GM19372 (cell line): ENCODE measurements at regions not wholly inside any gene's neighbourhood (a gene's known extent, or its start where the extent isn't known, plus 50 kb on each side); places are given as distances from the start of the nearest gene placed in this dataset.
"Not testable (repeated sequence)": the region's sequence is repeated elsewhere in the genome, so short reads cannot be mapped to it uniquely, and the experiment has no call there.

ENCODE experiments used
- ATAC-seq: cut with Tn5 transposase; IDR thresholded peaks from one replicate; pipeline ENCODE4 v1.9.1; 2021; ENCODE audit warnings: mild to moderate bottlenecking, low read depth, moderate library complexity; ENCODE audit not compliant: unreplicated experiment

GRCh38 chr2:57453945-57454344 is 592.7 kb upstream of the VRK2 start:
- no peak for ATAC-seq

GRCh38 chr2:57460396-57461276 is 586.0 kb upstream of the VRK2 start:
- ATAC-seq = no peak

DNA sequence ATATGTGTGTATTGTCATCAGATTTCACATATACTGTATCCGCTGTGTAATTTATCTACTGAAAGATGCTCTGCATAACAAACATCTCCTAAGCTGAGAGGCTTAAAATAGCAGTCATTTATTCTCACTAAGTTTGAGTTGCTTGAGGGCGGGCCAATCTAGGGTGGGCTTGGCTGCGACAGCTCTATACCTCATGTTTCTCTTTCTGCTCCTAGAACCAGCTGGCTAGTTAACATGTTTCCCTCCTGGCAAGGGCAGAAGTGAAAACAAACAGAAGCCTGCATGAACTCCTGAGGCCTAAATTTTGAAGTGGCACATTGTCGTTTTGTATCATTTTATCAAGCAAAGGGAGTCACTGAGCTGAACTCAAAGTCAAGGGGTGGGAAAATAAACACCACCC is 585.0 kb upstream of the VRK2 start:
- ATAC-seq = no peak

- no peak for ATAC-seq
These were observed 581.5 kb upstream of the VRK2 start for GRCh38 chr2:57465067-57465466.

DNA sequence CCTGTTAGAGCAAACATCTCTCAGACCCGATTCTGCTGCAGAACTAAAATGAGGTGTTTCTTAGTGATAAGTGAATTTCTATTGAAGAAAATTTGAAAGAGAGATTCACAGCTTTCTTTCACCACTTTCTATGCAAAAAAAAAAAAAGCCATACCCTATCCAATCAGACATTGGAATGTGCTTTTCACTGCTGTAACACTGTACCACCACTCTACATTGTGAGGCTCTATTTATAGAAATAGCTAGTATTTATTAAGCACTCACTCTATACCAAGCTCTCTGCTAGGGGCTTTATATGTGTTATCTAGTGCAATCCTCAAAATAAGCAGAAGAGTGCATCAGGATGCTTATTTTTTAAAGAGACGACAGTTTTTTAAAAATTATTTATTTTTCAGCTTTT is 580.6 kb upstream of the VRK2 start:
- no peak for ATAC-seq

- ATAC-seq = no peak
These were observed 571.2 kb upstream of the VRK2 start for GRCh38 chr2:57475391-57475790.

GRCh38 chr2:57479981-57480380 is 566.6 kb upstream of the VRK2 start:
- no peak for ATAC-seq

GRCh38 chr2:57488061-57488460 is 558.5 kb upstream of the VRK2 start:
- no peak for ATAC-seq

DNA sequence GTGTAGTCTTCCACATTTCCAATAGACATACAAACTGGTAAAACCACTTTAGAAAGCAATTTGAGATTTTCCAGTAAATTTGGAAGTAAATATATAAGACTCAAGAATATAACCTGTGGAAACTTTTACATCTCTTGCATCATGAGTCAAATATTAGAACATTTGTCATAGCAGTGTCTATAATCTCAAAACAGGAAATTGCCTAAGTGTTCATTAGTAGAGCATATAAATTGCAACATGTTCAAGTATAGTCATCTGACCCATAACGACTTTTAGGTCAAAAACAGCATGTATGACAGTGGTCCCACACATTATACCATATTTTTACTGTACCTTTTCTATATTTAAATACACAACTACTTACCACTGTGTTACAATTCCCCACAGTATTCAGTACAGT is 555.9 kb upstream of the VRK2 start:
- no peak for ATAC-seq

- ATAC-seq = no peak
These were observed 555.4 kb upstream of the VRK2 start for GRCh38 chr2:57491213-57491612.

DNA sequence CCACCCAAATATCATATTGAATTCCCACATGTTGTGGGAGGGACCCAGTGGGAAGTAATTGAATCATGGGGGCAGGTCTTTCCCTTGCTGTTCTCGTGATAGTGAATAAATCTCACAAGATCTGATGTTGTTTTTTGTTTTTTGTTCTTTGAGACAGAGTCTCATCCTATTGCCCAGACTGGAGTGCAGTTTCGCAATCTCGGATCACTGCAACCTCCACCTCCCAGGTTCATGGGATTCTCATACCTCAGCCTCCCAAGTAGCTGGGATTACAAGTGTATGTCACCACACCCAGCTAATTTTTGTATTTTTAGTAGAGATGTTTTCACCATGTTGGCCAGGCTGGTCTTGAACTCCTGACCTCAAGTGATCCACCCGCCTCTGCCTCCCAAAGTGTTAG is 552.6 kb upstream of the VRK2 start:
- ATAC-seq = not testable (repeated sequence)

DNA sequence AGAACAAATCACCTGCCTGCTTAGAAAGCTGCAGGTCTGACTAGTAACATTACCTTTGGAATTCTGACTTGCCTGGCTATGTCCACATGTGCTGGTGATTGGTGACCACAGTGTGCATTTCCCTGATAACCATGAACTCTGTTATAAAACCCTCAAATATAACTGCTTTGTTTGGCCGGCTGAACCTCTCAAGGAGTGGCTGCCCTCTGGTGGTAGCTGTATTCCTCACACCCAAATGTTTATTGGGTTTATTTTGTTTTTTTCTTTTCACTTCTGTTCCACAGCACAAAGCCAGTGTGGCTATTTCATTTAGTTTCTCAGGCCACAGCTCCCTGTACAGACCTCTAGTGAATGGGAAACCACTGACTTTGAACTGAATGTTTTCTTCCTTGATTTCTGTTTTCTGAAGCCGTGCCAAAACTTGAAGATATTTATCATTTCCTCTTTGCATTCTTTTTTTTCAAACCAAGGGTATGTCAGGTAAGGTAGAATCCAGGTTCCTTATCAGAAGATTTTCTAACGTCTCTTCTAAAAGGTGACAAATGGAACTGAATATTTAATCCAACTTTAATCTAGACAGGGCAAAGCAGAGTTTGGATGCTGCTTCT is 549.0 kb upstream of the VRK2 start:
- ATAC-seq = peak; percentile 87

GRCh38 chr2:57504787-57505186 is 541.8 kb upstream of the VRK2 start:
- ATAC-seq = no peak

DNA sequence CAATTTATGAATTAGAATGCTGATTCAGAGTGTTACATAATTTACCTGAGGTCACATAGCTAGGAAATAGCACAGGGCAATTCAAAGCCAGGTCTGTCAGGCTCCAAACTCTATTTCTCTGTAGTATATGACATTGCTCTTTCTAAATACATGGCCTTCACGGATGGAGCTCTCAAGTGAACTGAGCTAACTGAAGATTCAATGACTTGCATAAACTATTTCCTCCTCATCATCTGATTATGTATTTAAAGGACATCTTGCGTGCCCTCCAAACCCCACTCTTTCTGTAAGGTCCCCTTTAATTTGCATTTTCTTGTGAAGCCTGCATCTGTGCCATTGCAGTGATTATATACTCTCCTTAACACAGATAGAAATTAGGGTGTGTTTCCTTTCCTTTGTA is 537.4 kb upstream of the VRK2 start:
- ATAC-seq = no peak

- no peak for ATAC-seq
These were observed 535.9 kb upstream of the VRK2 start for GRCh38 chr2:57510704-57511103.

GRCh38 chr2:57515366-57515765 is 531.2 kb upstream of the VRK2 start:
- no peak for ATAC-seq

GRCh38 chr2:57516698-57517340 is 529.8 kb upstream of the VRK2 start:
- ATAC-seq = peak; percentile 89

DNA sequence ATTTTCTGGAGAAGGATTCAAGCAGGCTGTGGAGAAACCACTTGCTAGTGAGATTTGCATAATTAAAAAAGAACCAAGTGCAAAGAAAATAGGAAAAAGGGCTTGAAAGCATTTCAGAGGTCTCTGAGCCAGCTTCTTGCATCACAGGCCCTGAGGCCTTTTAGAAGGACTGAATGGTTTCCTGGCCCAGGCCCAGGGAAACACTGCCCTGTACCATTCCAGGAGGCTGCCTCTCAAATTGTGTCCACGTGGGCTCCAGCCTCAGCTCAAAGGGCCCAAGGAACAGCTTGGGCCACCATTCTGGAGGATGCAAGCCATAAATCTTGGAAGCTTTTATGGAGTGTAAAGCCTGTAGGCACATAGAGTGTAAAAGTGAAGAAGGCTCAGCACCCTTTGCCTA is 523.3 kb upstream of the VRK2 start:
- no peak for ATAC-seq

- ATAC-seq = no peak
These were observed 518.9 kb upstream of the VRK2 start for GRCh38 chr2:57527685-57528084.

DNA sequence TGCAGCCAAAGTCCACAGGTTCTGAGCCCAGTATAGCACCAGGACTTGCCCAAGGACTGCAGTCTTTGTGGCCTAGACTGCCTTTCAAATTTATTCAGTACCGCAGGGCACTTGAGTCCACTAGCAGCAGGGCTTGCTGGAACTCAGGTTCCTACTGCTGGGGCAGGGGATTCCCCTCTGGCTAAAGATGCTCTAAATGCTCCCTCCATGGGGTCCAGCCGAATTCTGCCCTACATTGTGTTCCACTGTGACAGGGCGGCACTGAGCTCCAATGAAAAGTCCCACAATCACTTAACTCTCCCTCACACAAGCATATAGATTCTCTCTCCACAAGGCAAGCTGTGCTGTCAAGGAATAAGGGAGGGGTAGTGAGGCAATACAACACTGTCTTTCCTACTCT is 518.1 kb upstream of the VRK2 start:
- ATAC-seq = no peak

GRCh38 chr2:57534358-57534757 is 512.2 kb upstream of the VRK2 start:
- no peak for ATAC-seq
